ENCODE measurements at regions not wholly inside any gene's neighbourhood (a gene's known extent, or its start where the extent isn't known, plus 50 kb on each side); places are given as distances from the start of the nearest gene placed in this dataset.

DNA sequence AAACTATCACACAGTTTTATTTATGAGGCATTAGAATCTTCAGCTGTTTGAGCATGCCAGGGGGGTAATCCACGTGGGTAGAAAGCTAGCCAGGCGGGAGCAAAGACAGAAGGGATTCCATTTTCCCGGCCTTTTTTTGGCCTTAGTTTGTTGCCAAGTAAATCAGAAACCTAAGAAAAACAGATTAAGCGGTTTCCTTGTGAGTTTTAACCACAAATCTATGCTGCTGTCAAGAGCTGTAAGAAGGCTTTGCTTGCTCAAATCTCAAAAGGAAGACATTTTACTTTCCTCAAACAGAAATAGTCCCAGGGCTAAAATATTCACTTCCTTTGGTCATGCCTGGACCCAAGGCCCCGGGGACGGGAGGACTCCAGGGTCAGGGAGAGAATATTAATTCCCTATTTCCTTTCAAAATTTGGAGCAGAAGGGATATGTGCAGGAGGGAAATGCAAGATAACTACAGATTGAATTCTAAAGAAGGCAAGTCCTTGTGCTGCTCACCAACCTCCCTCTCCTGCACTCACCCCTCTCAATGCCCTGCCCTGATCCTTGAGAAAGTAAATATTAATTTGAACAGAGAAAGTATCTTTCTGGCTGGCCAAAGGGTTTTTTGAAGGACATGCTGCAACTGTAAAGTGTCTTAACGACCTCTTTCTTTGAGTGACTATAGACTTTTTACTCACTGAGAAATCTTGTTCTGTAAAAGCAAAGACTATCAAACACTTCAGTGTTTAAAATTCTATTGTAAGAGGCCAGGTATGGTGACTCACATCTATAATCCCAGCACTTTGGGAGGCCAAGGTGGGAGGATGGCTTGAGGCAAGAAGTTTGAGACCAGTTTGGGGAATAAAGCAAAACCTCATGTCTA is 75.7 kb downstream of the HSD17B6 start:
- no peak for DNase-seq (ENCODE audit: extremely low spot score, unreplicated experiment)
- Mint-ChIP-seq H3K4me3 (ENCODE audit: unreplicated experiment) (no peak overlapping the region), H3K27ac (ENCODE audit: unreplicated experiment) (peak overlapping the region; percentile 50), H3K4me1 (ENCODE audit: unreplicated experiment) (peaks cover 53% of the 10 kb centered on the region), H3K36me3 (ENCODE audit: unreplicated experiment) (no peaks in the 10 kb centered on the region), H3K9me3 (ENCODE audit: unreplicated experiment) (no peaks in the 10 kb centered on the region), H3K27me3 (ENCODE audit: unreplicated experiment) (peaks cover 21% of the 10 kb centered on the region)
- TF ChIP-seq, protein P1, sequence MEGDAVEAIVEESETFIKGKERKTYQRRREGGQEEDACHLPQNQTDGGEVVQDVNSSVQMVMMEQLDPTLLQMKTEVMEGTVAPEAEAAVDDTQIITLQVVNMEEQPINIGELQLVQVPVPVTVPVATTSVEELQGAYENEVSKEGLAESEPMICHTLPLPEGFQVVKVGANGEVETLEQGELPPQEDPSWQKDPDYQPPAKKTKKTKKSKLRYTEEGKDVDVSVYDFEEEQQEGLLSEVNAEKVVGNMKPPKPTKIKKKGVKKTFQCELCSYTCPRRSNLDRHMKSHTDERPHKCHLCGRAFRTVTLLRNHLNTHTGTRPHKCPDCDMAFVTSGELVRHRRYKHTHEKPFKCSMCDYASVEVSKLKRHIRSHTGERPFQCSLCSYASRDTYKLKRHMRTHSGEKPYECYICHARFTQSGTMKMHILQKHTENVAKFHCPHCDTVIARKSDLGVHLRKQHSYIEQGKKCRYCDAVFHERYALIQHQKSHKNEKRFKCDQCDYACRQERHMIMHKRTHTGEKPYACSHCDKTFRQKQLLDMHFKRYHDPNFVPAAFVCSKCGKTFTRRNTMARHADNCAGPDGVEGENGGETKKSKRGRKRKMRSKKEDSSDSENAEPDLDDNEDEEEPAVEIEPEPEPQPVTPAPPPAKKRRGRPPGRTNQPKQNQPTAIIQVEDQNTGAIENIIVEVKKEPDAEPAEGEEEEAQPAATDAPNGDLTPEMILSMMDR (IDR thresholded peaks at IDR 0.05): no peak
